HFFc6 (cell line): ENCODE measurements at regions not wholly inside any gene's neighbourhood (a gene's known extent, or its start where the extent isn't known, plus 50 kb on each side); places are given as distances from the start of the nearest gene placed in this dataset.

Experiments
- DNase-seq: peaks from one replicate; pipeline ENCODE4 v3.0.0-alpha.2; 2018
- H3K27ac Mint-ChIP-seq: 2 replicates; pipeline ENCODE4 v1.8.0; 2020; ENCODE audit warnings: mild to moderate bottlenecking, mixed read lengths
- H3K27me3 Mint-ChIP-seq: 2 replicates; pipeline ENCODE4 v1.8.0; 2021; ENCODE audit warnings: mild to moderate bottlenecking, moderate library complexity, mixed read lengths; ENCODE audit not compliant: insufficient read depth
- H3K36me3 Mint-ChIP-seq: 2 replicates; pipeline ENCODE4 v1.8.0; 2021; ENCODE audit warnings: low read depth, mixed read lengths
- H3K4me1 Mint-ChIP-seq: 2 replicates; pipeline ENCODE4 v1.8.0; 2020; ENCODE audit warnings: low read depth, mixed read lengths
- H3K4me3 Mint-ChIP-seq: 2 replicates; pipeline ENCODE4 v1.8.0; 2020; ENCODE audit warnings: mild to moderate bottlenecking, moderate library complexity, mixed read lengths
- H3K9me3 Mint-ChIP-seq: 2 replicates; pipeline ENCODE4 v1.8.0; 2020; ENCODE audit warnings: mild to moderate bottlenecking, mixed read lengths
- CTCF ChIP-seq: fragments of 200-600 bp; sonication (generic); IDR thresholded peaks from 2 replicates; pipeline ENCODE4 v1.5.0; 2021; ENCODE audit warnings: antibody characterized with exemption, mild to moderate bottlenecking

- H3K27me3 Mint-ChIP-seq = no peaks in the 10 kb centered on the region
- DNase-seq = no peak
- H3K27ac Mint-ChIP-seq = no peak overlapping the region
- H3K36me3 Mint-ChIP-seq = no peaks in the 10 kb centered on the region
- H3K4me3 Mint-ChIP-seq = no peak overlapping the region
- H3K4me1 Mint-ChIP-seq = no peaks in the 10 kb centered on the region; the same call in 1 of the 2 replicates
- no peak for TF ChIP-seq CTCF
- H3K9me3 Mint-ChIP-seq = no peaks in the 10 kb centered on the region
These were observed 202.0 kb upstream of the SNX7 start for GRCh38 chr1:98459486-98459870.

DNA sequence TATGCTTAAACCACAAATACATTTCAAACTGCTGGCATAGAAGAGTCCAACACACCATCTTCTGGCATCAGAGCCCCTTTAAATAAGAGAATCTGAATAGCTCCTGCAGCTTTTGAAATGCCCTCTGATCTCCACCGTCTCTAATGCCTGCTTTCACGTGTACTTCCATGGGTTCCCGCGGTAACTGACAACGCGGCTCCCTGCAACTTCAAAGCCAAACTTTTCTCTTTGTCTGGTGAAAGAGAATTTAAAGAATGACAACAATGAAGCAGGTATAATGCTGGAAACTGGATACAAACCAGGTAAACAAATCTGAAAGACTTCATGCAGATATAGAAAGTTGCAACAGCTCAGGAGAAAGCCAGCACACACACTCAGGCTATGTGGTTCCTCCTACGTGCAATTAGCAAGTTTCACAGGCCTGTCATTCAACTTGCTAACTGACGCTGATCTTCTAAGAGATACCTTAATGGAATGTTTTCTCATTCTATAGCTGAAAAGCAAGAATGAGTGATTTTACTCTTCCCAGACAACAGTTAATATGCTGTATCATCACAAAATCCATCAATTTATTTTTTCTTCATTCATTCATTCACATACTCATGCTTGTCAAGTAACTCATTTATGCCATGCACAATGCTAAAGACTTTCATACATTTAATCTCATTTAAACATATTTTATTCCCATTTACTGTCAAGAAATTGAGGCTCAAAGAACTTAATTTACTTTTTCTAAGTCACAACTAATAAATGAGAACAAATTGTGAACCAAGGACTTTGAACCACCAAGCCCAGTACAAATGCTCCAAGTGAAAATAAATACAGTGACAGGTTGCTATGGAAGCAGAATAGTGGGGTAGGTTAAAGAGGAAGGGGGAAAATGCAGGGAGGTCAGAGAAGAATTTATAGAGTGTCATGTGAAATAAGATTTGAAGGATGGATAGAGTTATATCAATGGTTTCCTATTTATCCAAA is 202.7 kb upstream of the SNX7 start:
- Mint-ChIP-seq H3K4me1 (no peaks in the 10 kb centered on the region; the same call in 1 of the 2 replicates), H3K9me3 (no peaks in the 10 kb centered on the region), H3K27me3 (no peaks in the 10 kb centered on the region), H3K36me3 (no peaks in the 10 kb centered on the region), H3K4me3 (no peak overlapping the region), H3K27ac (no peak overlapping the region)
- TF ChIP-seq CTCF = no peak
- no peak for DNase-seq

DNA sequence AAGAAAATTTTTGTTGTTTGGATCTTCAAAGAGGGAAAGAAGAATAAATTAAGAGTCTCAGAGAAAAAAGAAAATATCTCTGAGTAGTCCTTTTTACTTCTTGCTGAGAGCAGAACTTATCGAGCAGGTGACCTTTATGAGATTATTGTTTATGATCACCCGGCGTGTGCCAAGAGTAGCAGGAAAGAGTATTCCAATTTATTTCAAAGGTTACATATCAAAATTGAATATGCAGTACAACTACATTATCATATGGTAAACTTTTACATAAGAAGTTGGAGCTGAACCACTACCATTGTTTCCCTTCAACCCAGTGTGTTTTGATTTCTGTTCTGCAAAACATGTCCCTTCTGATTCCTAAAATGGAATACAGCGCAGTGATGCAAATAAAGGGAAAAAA is 204.3 kb upstream of the SNX7 start:
- no peak for DNase-seq
- H3K27me3 Mint-ChIP-seq = no peaks in the 10 kb centered on the region
- no peaks in the 10 kb centered on the region for H3K4me1 Mint-ChIP-seq
- H3K4me3 Mint-ChIP-seq = no peak overlapping the region
- TF ChIP-seq CTCF = no peak
- no peaks in the 10 kb centered on the region for H3K9me3 Mint-ChIP-seq
- H3K27ac Mint-ChIP-seq = no peak overlapping the region
- no peaks in the 10 kb centered on the region for H3K36me3 Mint-ChIP-seq

GRCh38 chr1:98454666-98455065 is 206.9 kb upstream of the SNX7 start:
- Mint-ChIP-seq H3K27me3 (no peaks in the 10 kb centered on the region), H3K36me3 (no peaks in the 10 kb centered on the region)

DNA sequence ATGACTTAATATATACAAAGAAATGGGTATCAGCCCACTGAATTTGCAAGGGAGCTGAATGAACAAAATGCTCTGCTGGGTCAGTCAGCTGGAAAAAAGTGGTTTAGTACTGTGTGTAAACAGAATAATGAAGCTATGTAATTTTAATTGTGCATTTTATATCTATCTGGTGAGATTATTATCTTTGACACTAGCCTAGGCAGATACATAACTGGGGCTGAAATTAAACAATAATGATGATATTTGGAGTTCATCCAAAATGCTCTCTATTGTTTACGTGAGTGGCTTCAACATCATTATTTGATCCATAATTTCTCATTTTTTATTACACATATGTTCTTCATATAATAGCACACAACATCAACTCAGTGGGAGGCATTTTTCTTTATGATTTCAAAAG is 208.5 kb upstream of the SNX7 start:
- no peaks in the 10 kb centered on the region for H3K9me3 Mint-ChIP-seq
- H3K36me3 Mint-ChIP-seq = peaks cover 5% of the 10 kb centered on the region; the same call in 1 of the 2 replicates
- H3K27ac Mint-ChIP-seq = no peak overlapping the region
- no peak for DNase-seq
- no peaks in the 10 kb centered on the region for H3K4me1 Mint-ChIP-seq
- H3K27me3 Mint-ChIP-seq = no peaks in the 10 kb centered on the region
- TF ChIP-seq CTCF = no peak
- no peak overlapping the region for H3K4me3 Mint-ChIP-seq

More at GRCh38 chr1:98454666-98455065, 206.9 kb upstream of the SNX7 start:
- TF ChIP-seq CTCF = no peak
- no peak for DNase-seq
- Mint-ChIP-seq H3K27ac (no peak overlapping the region), H3K4me1 (no peaks in the 10 kb centered on the region), H3K4me3 (no peak overlapping the region), H3K9me3 (no peaks in the 10 kb centered on the region)
